ENCODE measurements at regions not wholly inside any gene's neighbourhood (a gene's known extent, or its start where the extent isn't known, plus 50 kb on each side); places are given as distances from the start of the nearest gene placed in this dataset.

DNA sequence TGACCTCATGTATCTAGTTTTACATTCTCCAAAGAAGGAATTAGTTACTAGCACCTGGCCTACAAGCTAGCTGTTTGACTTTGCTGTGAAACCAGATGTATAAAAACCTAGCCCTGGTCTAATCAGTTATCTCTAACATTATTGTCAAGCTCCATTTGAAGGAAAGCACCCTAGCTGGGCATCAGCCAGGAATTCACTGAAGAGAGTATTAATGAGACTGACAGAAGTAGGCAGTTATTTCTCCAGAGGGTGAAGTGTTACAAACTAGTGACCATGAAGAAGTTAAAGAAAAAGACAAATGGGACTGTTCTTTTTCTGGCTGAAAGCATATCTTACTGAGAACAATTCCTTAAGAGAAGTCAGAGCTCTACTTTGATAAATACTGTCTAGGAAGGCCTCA is 2529.3 kb upstream of the PCDH20 start:
- H3K36me3 ChIP-seq (ENCODE audit: control insufficient read depth, insufficient read depth, low read length): no peaks in the 10 kb centered on the region
- H3K27me3 ChIP-seq (replicated peaks; ENCODE audit: control insufficient read depth, insufficient read depth, low read length, poor library complexity, severe bottlenecking): no peaks in the 10 kb centered on the region
- H3K27ac ChIP-seq (ENCODE audit: insufficient read depth, low read length, poor library complexity, severe bottlenecking): no peak overlapping the region
- no peak for DNase-seq
- H3K9me3 ChIP-seq (ENCODE audit: control insufficient read depth, low read length): no peaks in the 10 kb centered on the region
- no peaks in the 10 kb centered on the region for H3K4me1 ChIP-seq (ENCODE audit: control insufficient read depth, insufficient read depth, low read length, poor library complexity, severe bottlenecking)
- no peak overlapping the region for H3K4me3 ChIP-seq (ENCODE audit: insufficient read depth, low read depth, low read length, poor library complexity, severe bottlenecking)

GRCh38 chr13:63942372-63942771 is 2526.7 kb upstream of the PCDH20 start:
- Histone ChIP-seq H3K36me3 (ENCODE audit: control insufficient read depth, insufficient read depth, low read length) (no peaks in the 10 kb centered on the region), H3K4me1 (ENCODE audit: control insufficient read depth, insufficient read depth, low read length, poor library complexity, severe bottlenecking) (no peaks in the 10 kb centered on the region), H3K27ac (ENCODE audit: insufficient read depth, low read length, poor library complexity, severe bottlenecking) (no peak overlapping the region), H3K9me3 (ENCODE audit: control insufficient read depth, low read length) (no peaks in the 10 kb centered on the region), H3K27me3 (replicated peaks; ENCODE audit: control insufficient read depth, insufficient read depth, low read length, poor library complexity, severe bottlenecking) (no peaks in the 10 kb centered on the region), H3K4me3 (ENCODE audit: insufficient read depth, low read depth, low read length, poor library complexity, severe bottlenecking) (no peak overlapping the region)
- DNase-seq: no peak

GRCh38 chr13:63938851-63939250 is 2523.2 kb upstream of the PCDH20 start:
- Histone ChIP-seq H3K27me3 (replicated peaks; ENCODE audit: control insufficient read depth, insufficient read depth, low read length, poor library complexity, severe bottlenecking) (no peaks in the 10 kb centered on the region), H3K4me1 (ENCODE audit: control insufficient read depth, insufficient read depth, low read length, poor library complexity, severe bottlenecking) (no peaks in the 10 kb centered on the region), H3K9me3 (ENCODE audit: control insufficient read depth, low read length) (no peaks in the 10 kb centered on the region), H3K36me3 (ENCODE audit: control insufficient read depth, insufficient read depth, low read length) (no peaks in the 10 kb centered on the region), H3K4me3 (ENCODE audit: insufficient read depth, low read depth, low read length, poor library complexity, severe bottlenecking) (no peak overlapping the region), H3K27ac (ENCODE audit: insufficient read depth, low read length, poor library complexity, severe bottlenecking) (no peak overlapping the region)
- no peak for DNase-seq

DNA sequence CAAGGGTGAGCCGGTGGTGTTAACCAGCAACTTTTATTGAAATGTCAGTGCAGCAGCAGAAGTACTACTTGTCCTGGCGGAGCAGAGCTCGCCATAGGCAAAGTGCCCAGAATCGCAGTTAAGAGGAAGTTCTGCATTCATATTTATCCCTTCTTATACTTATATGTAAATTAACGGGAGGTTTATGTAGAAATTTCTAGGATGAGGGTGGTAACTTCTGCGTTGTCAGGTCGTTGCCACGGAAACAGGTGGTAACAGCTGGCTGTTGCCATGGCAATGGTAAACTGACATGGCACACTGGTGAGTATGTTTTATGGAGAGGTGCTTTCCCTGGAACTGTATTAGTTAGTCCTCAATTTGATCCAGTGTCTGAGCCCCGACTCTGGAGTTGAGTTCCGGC is 2494.9 kb upstream of the PCDH20 start:
- no peaks in the 10 kb centered on the region for H3K27me3 ChIP-seq (replicated peaks; ENCODE audit: control insufficient read depth, insufficient read depth, low read length, poor library complexity, severe bottlenecking)
- no peaks in the 10 kb centered on the region for H3K36me3 ChIP-seq (ENCODE audit: control insufficient read depth, insufficient read depth, low read length)
- no peaks in the 10 kb centered on the region for H3K4me1 ChIP-seq (ENCODE audit: control insufficient read depth, insufficient read depth, low read length, poor library complexity, severe bottlenecking)
- no peak overlapping the region for H3K4me3 ChIP-seq (ENCODE audit: insufficient read depth, low read depth, low read length, poor library complexity, severe bottlenecking)
- DNase-seq: no peak
- no peaks in the 10 kb centered on the region for H3K9me3 ChIP-seq (ENCODE audit: control insufficient read depth, low read length)
- no peak overlapping the region for H3K27ac ChIP-seq (ENCODE audit: insufficient read depth, low read length, poor library complexity, severe bottlenecking)

DNA sequence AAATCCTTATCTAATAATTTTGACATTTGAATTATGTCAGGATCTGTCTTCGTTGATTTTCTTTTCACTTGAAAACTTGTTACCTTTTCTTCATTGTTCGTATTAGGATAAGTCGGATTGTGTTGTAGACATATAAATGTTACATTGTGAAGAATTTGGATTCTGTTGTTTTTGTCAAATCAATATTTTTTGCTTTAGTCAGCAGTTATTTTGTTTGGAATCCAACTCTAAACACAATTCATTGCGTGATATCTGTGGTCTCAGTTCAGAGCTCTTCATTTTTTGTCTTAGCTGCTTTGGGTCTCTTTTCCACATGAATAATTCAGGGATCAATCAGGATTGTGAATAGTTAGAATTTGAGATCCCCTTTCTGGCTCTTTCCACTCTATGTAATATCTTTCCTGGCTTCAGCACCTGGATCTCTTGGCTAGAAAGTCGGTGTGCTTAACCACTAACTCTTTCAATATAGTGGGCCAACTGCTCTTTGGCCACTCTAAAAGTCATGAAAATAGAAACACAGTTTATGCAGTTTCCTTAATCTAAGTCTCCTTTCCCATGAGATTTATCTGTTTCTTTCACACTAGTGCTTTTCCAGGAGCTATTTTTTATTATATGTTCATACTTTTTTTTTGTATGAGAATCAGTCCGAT is 2494.2 kb upstream of the PCDH20 start:
- no peak for DNase-seq
- H3K27ac ChIP-seq (ENCODE audit: insufficient read depth, low read length, poor library complexity, severe bottlenecking): no peak overlapping the region
- no peaks in the 10 kb centered on the region for H3K9me3 ChIP-seq (ENCODE audit: control insufficient read depth, low read length)
- no peaks in the 10 kb centered on the region for H3K27me3 ChIP-seq (replicated peaks; ENCODE audit: control insufficient read depth, insufficient read depth, low read length, poor library complexity, severe bottlenecking)
- no peaks in the 10 kb centered on the region for H3K36me3 ChIP-seq (ENCODE audit: control insufficient read depth, insufficient read depth, low read length)
- H3K4me3 ChIP-seq (ENCODE audit: insufficient read depth, low read depth, low read length, poor library complexity, severe bottlenecking): no peak overlapping the region
- H3K4me1 ChIP-seq (ENCODE audit: control insufficient read depth, insufficient read depth, low read length, poor library complexity, severe bottlenecking): no peaks in the 10 kb centered on the region

GRCh38 chr13:63902141-63902540 is 2486.5 kb upstream of the PCDH20 start:
- no peak overlapping the region for H3K27ac ChIP-seq (ENCODE audit: insufficient read depth, low read length, poor library complexity, severe bottlenecking)
- no peak overlapping the region for H3K4me3 ChIP-seq (ENCODE audit: insufficient read depth, low read depth, low read length, poor library complexity, severe bottlenecking)
- no peaks in the 10 kb centered on the region for H3K36me3 ChIP-seq (ENCODE audit: control insufficient read depth, insufficient read depth, low read length)
- no peak for DNase-seq
- H3K4me1 ChIP-seq (ENCODE audit: control insufficient read depth, insufficient read depth, low read length, poor library complexity, severe bottlenecking): no peaks in the 10 kb centered on the region
- no peaks in the 10 kb centered on the region for H3K9me3 ChIP-seq (ENCODE audit: control insufficient read depth, low read length)
- no peaks in the 10 kb centered on the region for H3K27me3 ChIP-seq (replicated peaks; ENCODE audit: control insufficient read depth, insufficient read depth, low read length, poor library complexity, severe bottlenecking)

- Histone ChIP-seq H3K4me1 (ENCODE audit: control insufficient read depth, insufficient read depth, low read length, poor library complexity, severe bottlenecking) (no peaks in the 10 kb centered on the region), H3K27me3 (replicated peaks; ENCODE audit: control insufficient read depth, insufficient read depth, low read length, poor library complexity, severe bottlenecking) (no peaks in the 10 kb centered on the region), H3K4me3 (ENCODE audit: insufficient read depth, low read depth, low read length, poor library complexity, severe bottlenecking) (no peak overlapping the region), H3K27ac (ENCODE audit: insufficient read depth, low read length, poor library complexity, severe bottlenecking) (no peak overlapping the region), H3K36me3 (ENCODE audit: control insufficient read depth, insufficient read depth, low read length) (no peaks in the 10 kb centered on the region), H3K9me3 (ENCODE audit: control insufficient read depth, low read length) (no peaks in the 10 kb centered on the region)
- DNase-seq: no peak
These were observed 2486.0 kb upstream of the PCDH20 start for GRCh38 chr13:63901630-63902029.

- no peak overlapping the region for H3K27ac ChIP-seq (ENCODE audit: insufficient read depth, low read length, poor library complexity, severe bottlenecking)
- H3K36me3 ChIP-seq (ENCODE audit: control insufficient read depth, insufficient read depth, low read length): no peaks in the 10 kb centered on the region
- H3K27me3 ChIP-seq (replicated peaks; ENCODE audit: control insufficient read depth, insufficient read depth, low read length, poor library complexity, severe bottlenecking): no peaks in the 10 kb centered on the region
- H3K9me3 ChIP-seq (ENCODE audit: control insufficient read depth, low read length): no peaks in the 10 kb centered on the region
- H3K4me1 ChIP-seq (ENCODE audit: control insufficient read depth, insufficient read depth, low read length, poor library complexity, severe bottlenecking): no peaks in the 10 kb centered on the region
- no peak for DNase-seq
- H3K4me3 ChIP-seq (ENCODE audit: insufficient read depth, low read depth, low read length, poor library complexity, severe bottlenecking): no peak overlapping the region
These were observed 2484.8 kb upstream of the PCDH20 start for GRCh38 chr13:63900406-63900805.

GRCh38 chr13:63896321-63896720 is 2480.7 kb upstream of the PCDH20 start:
- Histone ChIP-seq H3K9me3 (ENCODE audit: control insufficient read depth, low read length) (no peaks in the 10 kb centered on the region), H3K4me3 (ENCODE audit: insufficient read depth, low read depth, low read length, poor library complexity, severe bottlenecking) (no peak overlapping the region), H3K27me3 (replicated peaks; ENCODE audit: control insufficient read depth, insufficient read depth, low read length, poor library complexity, severe bottlenecking) (no peaks in the 10 kb centered on the region), H3K27ac (ENCODE audit: insufficient read depth, low read length, poor library complexity, severe bottlenecking) (no peak overlapping the region), H3K36me3 (ENCODE audit: control insufficient read depth, insufficient read depth, low read length) (no peaks in the 10 kb centered on the region), H3K4me1 (ENCODE audit: control insufficient read depth, insufficient read depth, low read length, poor library complexity, severe bottlenecking) (no peaks in the 10 kb centered on the region)
- DNase-seq: no peak

DNA sequence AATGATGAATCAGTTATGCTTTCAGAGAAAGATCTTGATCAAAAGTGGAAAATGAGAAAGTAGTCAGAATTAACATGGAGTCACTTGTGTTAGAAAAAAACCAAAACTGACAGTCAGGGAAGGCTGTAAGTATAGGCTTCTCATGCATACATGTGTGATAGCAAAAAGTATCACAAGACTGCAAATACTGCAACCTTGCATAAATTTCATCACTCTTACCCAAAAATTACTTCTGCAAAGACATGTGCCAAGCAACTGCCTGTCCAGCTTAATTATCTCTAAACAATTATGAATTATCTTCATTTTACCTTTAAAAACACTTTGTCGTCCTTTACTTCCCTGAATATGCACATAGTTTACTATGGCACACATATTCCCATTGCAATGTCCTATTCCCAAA is 2466.4 kb upstream of the PCDH20 start:
- no peaks in the 10 kb centered on the region for H3K36me3 ChIP-seq (ENCODE audit: control insufficient read depth, insufficient read depth, low read length)
- H3K9me3 ChIP-seq (ENCODE audit: control insufficient read depth, low read length): no peaks in the 10 kb centered on the region
- no peak overlapping the region for H3K4me3 ChIP-seq (ENCODE audit: insufficient read depth, low read depth, low read length, poor library complexity, severe bottlenecking)
- no peak for DNase-seq
- no peak overlapping the region for H3K27ac ChIP-seq (ENCODE audit: insufficient read depth, low read length, poor library complexity, severe bottlenecking)
- no peaks in the 10 kb centered on the region for H3K4me1 ChIP-seq (ENCODE audit: control insufficient read depth, insufficient read depth, low read length, poor library complexity, severe bottlenecking)
- no peaks in the 10 kb centered on the region for H3K27me3 ChIP-seq (replicated peaks; ENCODE audit: control insufficient read depth, insufficient read depth, low read length, poor library complexity, severe bottlenecking)

Measured in effector memory CD4-positive, alpha-beta T cell (primary cell).